GM19043 (cell line): ENCODE measurements at regions not wholly inside any gene's neighbourhood (a gene's known extent, or its start where the extent isn't known, plus 50 kb on each side); places are given as distances from the start of the nearest gene placed in this dataset.
A peak's percentile ranks its signal among the peaks of the same experiment; 100 is the strongest.

Experiments used
- ATAC-seq: cut with Tn5 transposase; IDR thresholded peaks from one replicate; pipeline ENCODE4 v1.9.1; 2021; ENCODE audit warnings: low read depth; ENCODE audit not compliant: unreplicated experiment

DNA sequence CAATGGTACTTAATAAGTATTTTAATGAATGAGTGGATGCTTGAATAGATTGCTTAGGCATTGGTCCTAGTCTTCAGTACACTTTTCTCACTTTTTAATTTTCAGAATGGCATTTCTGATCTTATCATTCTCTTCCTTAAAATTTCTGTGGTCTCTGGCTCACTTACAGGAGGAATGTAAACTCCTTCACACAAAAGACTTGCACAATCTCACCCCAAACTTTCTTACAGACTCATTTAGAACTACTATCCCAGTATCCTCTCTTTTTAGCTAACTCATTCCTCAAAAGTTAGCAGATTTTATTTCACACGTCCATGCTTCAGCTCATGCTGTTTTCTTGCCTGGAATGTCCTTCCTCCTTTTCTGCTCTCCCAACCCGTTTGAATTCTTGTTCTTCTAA, 350.1 kb downstream of the GRXCR1 start:
- no peak for ATAC-seq

GRCh38 chr4:43243433-43244116, 351.1 kb downstream of the GRXCR1 start:
- no peak for ATAC-seq

- ATAC-seq, result peak; percentile 95
Measured at GRCh38 chr4:43244688-43245382, 352.3 kb downstream of the GRXCR1 start.

GRCh38 chr4:43251841-43252240, 359.3 kb downstream of the GRXCR1 start:
- no peak for ATAC-seq

- ATAC-seq, result no peak
Measured at GRCh38 chr4:43253541-43253940, 361.0 kb downstream of the GRXCR1 start.

- no peak for ATAC-seq
Measured at GRCh38 chr4:43264730-43265129, 372.2 kb downstream of the GRXCR1 start.

DNA sequence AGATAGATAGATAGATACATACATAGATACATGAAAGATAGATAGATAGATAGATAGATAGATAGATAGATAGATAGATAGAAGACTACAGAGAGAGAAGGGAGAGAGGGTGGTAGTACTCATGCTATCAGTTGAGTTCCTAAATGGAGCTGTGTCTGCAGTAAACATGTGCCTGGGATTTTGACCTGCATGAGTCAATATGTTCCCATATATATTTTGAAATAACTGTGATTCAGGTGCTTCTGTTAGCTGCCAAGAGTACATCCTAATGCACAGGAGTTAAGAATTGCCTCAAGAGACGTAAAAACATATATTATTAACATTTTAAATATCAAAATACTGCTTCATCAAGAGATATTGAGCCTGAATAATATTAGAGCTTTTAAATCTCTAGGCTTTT, 379.4 kb downstream of the GRXCR1 start:
- ATAC-seq, result no peak

DNA sequence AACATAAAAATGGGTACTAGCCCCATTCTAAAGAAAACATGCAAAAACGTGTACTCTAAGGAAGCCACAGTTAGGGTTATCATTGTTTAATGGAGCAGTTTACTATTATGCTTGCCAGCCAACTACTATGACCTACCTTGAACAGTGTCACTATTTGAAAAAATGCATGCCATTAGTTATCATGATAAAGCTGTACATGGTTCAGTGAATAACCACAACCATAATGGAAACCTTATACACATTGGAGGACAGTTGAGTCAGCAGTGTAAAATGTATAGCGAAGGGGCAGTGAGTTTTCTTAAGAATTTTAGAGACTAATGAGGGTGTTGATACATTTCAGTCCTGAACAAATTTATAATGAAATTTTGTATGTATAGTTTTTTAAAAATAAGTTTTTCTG, 381.9 kb downstream of the GRXCR1 start:
- no peak for ATAC-seq

GRCh38 chr4:43275779-43276178, 383.3 kb downstream of the GRXCR1 start:
- ATAC-seq, result no peak

DNA sequence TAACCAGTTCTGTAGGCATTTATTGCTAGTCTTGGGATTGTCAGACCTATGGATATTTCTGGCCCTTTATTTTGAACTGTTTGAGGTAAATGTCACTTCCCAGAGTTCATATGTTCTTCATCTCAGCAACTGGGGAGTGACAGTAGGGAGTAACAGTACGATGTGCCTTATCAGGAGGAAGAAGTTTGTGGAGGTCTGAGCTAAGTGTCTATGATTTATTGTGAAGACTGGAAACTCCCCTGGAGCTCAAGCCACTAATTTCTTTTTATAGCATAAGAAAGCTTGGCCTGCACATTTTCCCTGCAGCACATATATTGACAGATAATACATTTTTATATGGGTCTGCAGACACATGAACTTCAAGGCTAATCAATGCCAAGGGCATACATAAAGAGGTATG, 383.8 kb downstream of the GRXCR1 start:
- ATAC-seq, result no peak

- ATAC-seq, result no peak
Measured at GRCh38 chr4:43277003-43277402, 384.5 kb downstream of the GRXCR1 start.

- ATAC-seq, result no peak
Measured at GRCh38 chr4:43282534-43282933, 390.0 kb downstream of the GRXCR1 start.

- no peak for ATAC-seq
Measured at GRCh38 chr4:43286137-43286536, 393.6 kb downstream of the GRXCR1 start.

- ATAC-seq, result no peak
Measured at GRCh38 chr4:43296946-43297528, 404.5 kb downstream of the GRXCR1 start.

DNA sequence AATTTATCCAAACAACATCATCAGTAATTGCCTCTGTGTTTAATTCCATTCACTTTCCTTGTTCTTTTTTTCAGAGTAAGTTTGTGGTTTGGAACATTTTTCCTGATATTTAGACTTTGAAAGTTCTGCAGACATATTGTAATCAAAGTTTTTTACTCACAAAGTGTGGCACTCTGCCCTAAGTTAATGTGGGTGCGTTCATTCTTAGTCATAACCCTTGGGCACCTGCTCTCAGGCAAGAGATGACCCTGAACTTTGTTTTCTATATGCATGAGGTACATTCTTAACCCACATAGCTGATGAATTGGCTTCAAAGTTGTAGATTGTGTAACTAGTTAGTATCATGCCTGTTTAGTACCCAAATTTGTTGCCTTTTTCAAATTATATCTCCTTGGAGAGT, 424.3 kb downstream of the GRXCR1 start:
- ATAC-seq, result no peak

DNA sequence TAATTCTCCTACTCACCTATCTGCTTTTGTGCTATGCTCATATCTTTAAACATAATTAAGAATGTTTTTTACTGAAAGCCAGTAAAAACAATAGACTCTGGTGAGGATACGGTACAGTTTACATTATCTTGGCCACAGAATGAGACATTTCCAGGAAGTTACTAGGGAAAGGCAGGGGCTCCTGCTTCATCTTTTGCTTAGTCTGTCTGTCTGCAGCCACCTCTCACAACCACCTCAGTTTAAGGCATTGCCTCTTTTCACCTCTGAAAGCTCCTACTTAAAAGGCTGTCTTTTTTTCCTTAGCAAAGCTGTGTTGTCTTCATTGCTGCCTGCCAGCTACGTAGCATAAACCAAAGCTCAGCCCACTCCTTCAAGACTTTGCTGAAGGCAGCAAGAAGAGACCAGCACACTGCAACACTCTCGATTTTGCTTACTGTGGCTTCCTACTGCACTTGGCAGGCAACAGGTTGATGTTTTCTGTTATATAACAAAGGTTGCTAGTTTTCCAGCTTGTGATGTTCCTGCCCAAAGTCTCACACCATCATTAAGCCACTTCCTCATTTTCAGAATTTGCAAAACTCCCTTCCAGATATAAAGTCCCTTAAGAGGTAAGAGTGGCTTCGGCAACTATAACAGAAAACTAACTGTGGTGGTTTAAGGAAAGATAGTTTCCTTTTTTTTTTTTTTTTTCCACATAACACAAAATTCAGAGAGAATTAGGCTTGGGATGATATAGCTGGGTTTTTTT, 432.9 kb downstream of the GRXCR1 start:
- no peak for ATAC-seq

GRCh38 chr4:43330288-43330687, 437.8 kb downstream of the GRXCR1 start:
- ATAC-seq, result no peak

- ATAC-seq, result no peak
Measured at GRCh38 chr4:43331226-43332051, 438.9 kb downstream of the GRXCR1 start.

DNA sequence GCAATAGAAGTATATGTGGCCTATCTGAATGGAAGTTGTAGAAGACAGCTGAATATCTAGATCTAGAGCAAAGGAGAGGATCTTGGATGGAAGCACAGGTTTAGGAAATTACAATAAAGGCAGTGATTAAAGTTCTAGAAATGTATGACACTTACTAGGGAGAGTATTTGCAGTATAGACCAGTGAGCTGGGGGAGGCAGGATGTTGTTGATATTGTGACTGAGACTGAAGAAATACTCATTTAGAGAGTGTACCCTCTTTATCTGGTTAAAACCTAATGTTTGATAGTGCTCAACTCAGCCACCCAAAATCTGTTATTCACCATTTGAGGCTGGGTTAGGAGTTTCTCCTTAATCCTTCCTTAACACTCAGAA, 439.5 kb downstream of the GRXCR1 start:
- ATAC-seq, result no peak

DNA sequence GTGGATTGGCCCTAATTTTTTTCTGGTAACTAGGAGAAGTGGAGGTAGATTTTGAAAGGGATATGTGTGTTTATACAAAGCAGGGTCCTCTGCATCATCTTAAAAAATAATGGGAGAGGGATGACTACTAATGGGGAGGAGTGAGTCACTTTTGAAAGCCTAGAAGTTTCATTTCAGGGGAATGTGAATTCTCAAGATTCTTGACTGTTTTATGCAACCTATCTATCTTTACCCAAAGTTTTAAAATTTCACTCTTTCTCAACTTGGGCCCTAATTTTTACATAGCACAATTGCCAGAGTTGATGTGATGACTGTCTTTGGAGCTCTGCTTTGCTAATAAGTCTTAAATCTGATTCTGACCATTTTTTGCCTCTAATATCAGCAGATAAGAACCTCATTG, 445.2 kb downstream of the GRXCR1 start:
- ATAC-seq, result no peak

GRCh38 chr4:43339435-43339834, 446.9 kb downstream of the GRXCR1 start:
- ATAC-seq, result no peak
